ENCODE measurements at regions not wholly inside any gene's neighbourhood (a gene's known extent, or its start where the extent isn't known, plus 50 kb on each side); places are given as distances from the start of the nearest gene placed in this dataset.

- H3K79me1 ChIP-seq (ENCODE audit: low read depth in 1 of 2, low read length in 2 of 2): no peaks in the 10 kb centered on the region
- H3K14ac ChIP-seq (replicated peaks; ENCODE audit: low read depth, low read length): no peak overlapping the region
- H3K4ac ChIP-seq (ENCODE audit: low read depth, low read length): no peak overlapping the region
- no peak overlapping the region for H3K4me3 ChIP-seq (ENCODE audit: insufficient read depth, low read depth, low read length)
- in situ Hi-C loops (cut with MboI; ENCODE audit: low sequenced_read_pairs): no loop called here
- H2AK5ac ChIP-seq (ENCODE audit: low read depth, low read length): no peak overlapping the region
- H3K18ac ChIP-seq (ENCODE audit: low read depth, low read length): no peak overlapping the region
- no peak overlapping the region for H3K9ac ChIP-seq (ENCODE audit: low read depth, low read length)
- H2BK15ac ChIP-seq (ENCODE audit: low read depth, low read length): no peak overlapping the region
- no peaks in the 10 kb centered on the region for H3K4me1 ChIP-seq (ENCODE audit: control insufficient read depth, insufficient read depth, low read length)
- H4K5ac ChIP-seq (ENCODE audit: low read depth, low read length): no peak overlapping the region
- no peak overlapping the region for H3K23ac ChIP-seq (ENCODE audit: low read depth, low read length)
- no peak overlapping the region for H2BK120ac ChIP-seq (ENCODE audit: low read depth, low read length)
- H2AK9ac ChIP-seq (replicated peaks; ENCODE audit: low read depth, low read length, poor library complexity): no peak overlapping the region
- no CpG with 5 or more reads among the region's 1 CpG for WGBS, 2 experiments (ENCODE audit: extremely low coverage in 2 of 2, insufficient read length in 1 of 2)
- no peaks in the 10 kb centered on the region for H3K9me1 ChIP-seq (ENCODE audit: insufficient read depth, low read length)
- POLR2A ChIA-PET (ENCODE audit: unreplicated experiment): no interaction called here
- TF ChIP-seq MAFK (IDR thresholded peaks at IDR 0.05; ENCODE audit: low read depth, low read length): no peak
- TF ChIP-seq RFX5 (IDR thresholded peaks at IDR 0.05; ENCODE audit: low read depth, low read length): no peak
- no peak for TF ChIP-seq RAD21 (IDR thresholded peaks at IDR 0.05; ENCODE audit: low read length)
- TF ChIP-seq CTCF (conservative IDR thresholded peaks at IDR 0.05; ENCODE audit: low read depth, low read length): no peak
- TF ChIP-seq CHD1 (IDR thresholded peaks at IDR 0.05; ENCODE audit: low read depth, low read length): no peak
- no peak for TF ChIP-seq MAZ (IDR thresholded peaks at IDR 0.05; ENCODE audit: borderline replicate concordance, low read depth, low read length)
- no peak overlapping the region for H4K8ac ChIP-seq (ENCODE audit: low read depth in 2 of 2, low read length in 2 of 2)
- no peak overlapping the region for H2BK5ac ChIP-seq (ENCODE audit: low read depth, low read length, poor library complexity, severe bottlenecking)
- BruUV-seq (replicated peaks): no TSS peak
- H2BK20ac ChIP-seq (ENCODE audit: low read depth, low read length): no peak overlapping the region
- H3K9me3 ChIP-seq (ENCODE audit: control insufficient read depth, insufficient read depth, low read length): no peaks in the 10 kb centered on the region
- H3K56ac ChIP-seq (ENCODE audit: extremely low read depth, insufficient read depth, low read length): no peak overlapping the region
- DNase-seq: no peak
- no peaks in the 10 kb centered on the region for H4K20me1 ChIP-seq (ENCODE audit: insufficient read depth, low read length)
- intact Hi-C loops (cut with micrococcal nuclease): no loop called here
- ATAC-seq (ENCODE audit: low read depth): no peak
- CTCF ChIA-PET: no interaction called here
- no peak overlapping the region for H3K4me2 ChIP-seq (ENCODE audit: low read depth, low read length)
- H2AFZ ChIP-seq (replicated peaks; ENCODE audit: low read length, poor library complexity): no peak overlapping the region
- H3K27me3 ChIP-seq (ENCODE audit: control insufficient read depth, insufficient read depth, low read length): no peaks in the 10 kb centered on the region
- H3K27ac ChIP-seq (ENCODE audit: insufficient read depth, low read length): no peak overlapping the region
- H4K91ac ChIP-seq (ENCODE audit: insufficient read depth, low read depth, low read length): no peak overlapping the region
- dilution Hi-C loops (cut with HindIII; ENCODE audit: low sequenced_read_pairs, unreplicated experiment): no loop called here
- H3K36me3 ChIP-seq (ENCODE audit: control insufficient read depth, insufficient read depth, low read length): no peaks in the 10 kb centered on the region
These were observed 753.2 kb upstream of the TENM4 start for GRCh38 chr11:80194016-80194415.
